ENCODE measurements at regions not wholly inside any gene's neighbourhood (a gene's known extent, or its start where the extent isn't known, plus 50 kb on each side); places are given as distances from the start of the nearest gene placed in this dataset.
A peak's percentile ranks its signal among the peaks of the same experiment; 100 is the strongest.
"Not testable (repeated sequence)": the region's sequence is repeated elsewhere in the genome, so short reads cannot be mapped to it uniquely, and the experiment has no call there.

- not testable (repeated sequence) for H4K91ac ChIP-seq (ENCODE audit: low read length); H3K79me1 ChIP-seq (replicated peaks; ENCODE audit: low read length, poor library complexity, severe bottlenecking); H3K23ac ChIP-seq (ENCODE audit: low read length in 2 of 2); H2BK5ac ChIP-seq (ENCODE audit: low read depth, low read length, poor library complexity, severe bottlenecking); H2AK5ac ChIP-seq (ENCODE audit: low read length, severe bottlenecking); H3K27me3 ChIP-seq (ENCODE audit: control insufficient read depth in 1 of 2, insufficient read depth in 1 of 2, low read length in 2 of 2); H2BK120ac ChIP-seq (ENCODE audit: low read depth, low read length); H3K9me3 ChIP-seq (ENCODE audit: control insufficient read depth, low read length); H3K9ac ChIP-seq (ENCODE audit: low read length); H3K4ac ChIP-seq (ENCODE audit: low read depth in 1 of 2, low read length in 2 of 2); H2AFZ ChIP-seq (ENCODE audit: low read depth, low read length); H2BK12ac ChIP-seq (ENCODE audit: low read length in 2 of 2); H3K36me3 ChIP-seq (ENCODE audit: control insufficient read depth in 1 of 2, insufficient read depth in 2 of 2, low read depth in 1 of 2, low read length in 2 of 2); H4K8ac ChIP-seq (ENCODE audit: low read length); H3K4me1 ChIP-seq (ENCODE audit: control insufficient read depth, insufficient read depth, low read depth, low read length); H2BK15ac ChIP-seq (ENCODE audit: low read depth, poor library complexity, severe bottlenecking); H3K4me2 ChIP-seq (ENCODE audit: low read length, poor library complexity, severe bottlenecking); H3K14ac ChIP-seq (ENCODE audit: low read length in 2 of 2); H3K18ac ChIP-seq (ENCODE audit: low read depth in 1 of 2, low read length in 2 of 2); H3K4me3 ChIP-seq (ENCODE audit: insufficient read depth in 1 of 2, low read depth in 1 of 2, low read length in 2 of 2)
- 25% methylated on average over 3 of the region's 6 CpGs for WGBS
- peak; percentile 19 for DNase-seq
- peak overlapping the region; percentile 60 for H3K27ac ChIP-seq (ENCODE audit: low read length, poor library complexity, severe bottlenecking)
Observed at GRCh38 chrX:7988013-7988759, 61.0 kb upstream of the PNPLA4 start.

GRCh38 chrX:7987160-7988012, 60.2 kb upstream of the PNPLA4 start:
- peak overlapping the region; percentile 54 for H3K27ac ChIP-seq (ENCODE audit: low read length, poor library complexity, severe bottlenecking)
- H4K91ac ChIP-seq (ENCODE audit: low read length) = no peak overlapping the region
- H3K14ac ChIP-seq (ENCODE audit: low read length in 2 of 2) = no peak overlapping the region
- no peak overlapping the region for H2BK120ac ChIP-seq (ENCODE audit: low read depth, low read length)
- H4K8ac ChIP-seq (ENCODE audit: low read length) = no peak overlapping the region
- no peak overlapping the region for H2AFZ ChIP-seq (ENCODE audit: low read depth, low read length)
- H3K4me1 ChIP-seq (ENCODE audit: control insufficient read depth, insufficient read depth, low read depth, low read length) = no peaks in the 10 kb centered on the region
- no CpG with 5 or more reads among the region's 6 CpGs for WGBS
- H2BK15ac ChIP-seq (ENCODE audit: low read depth, poor library complexity, severe bottlenecking) = no peak overlapping the region
- H3K36me3 ChIP-seq (ENCODE audit: control insufficient read depth in 1 of 2, insufficient read depth in 2 of 2, low read depth in 1 of 2, low read length in 2 of 2) = no peaks in the 10 kb centered on the region
- no peaks in the 10 kb centered on the region for H3K79me1 ChIP-seq (replicated peaks; ENCODE audit: low read length, poor library complexity, severe bottlenecking)
- no peak overlapping the region for H3K23ac ChIP-seq (ENCODE audit: low read length in 2 of 2)
- no peak overlapping the region for H3K9ac ChIP-seq (ENCODE audit: low read length)
- no peak overlapping the region for H3K4me2 ChIP-seq (ENCODE audit: low read length, poor library complexity, severe bottlenecking)
- H2AK5ac ChIP-seq (ENCODE audit: low read length, severe bottlenecking) = no peak overlapping the region
- no peak overlapping the region for H3K18ac ChIP-seq (ENCODE audit: low read depth in 1 of 2, low read length in 2 of 2)
- DNase-seq = peak; percentile 6
- H2BK5ac ChIP-seq (ENCODE audit: low read depth, low read length, poor library complexity, severe bottlenecking) = no peak overlapping the region
- H3K4ac ChIP-seq (ENCODE audit: low read depth in 1 of 2, low read length in 2 of 2) = no peak overlapping the region
- no peaks in the 10 kb centered on the region for H3K9me3 ChIP-seq (ENCODE audit: control insufficient read depth, low read length)
- H2BK12ac ChIP-seq (ENCODE audit: low read length in 2 of 2) = no peak overlapping the region
- H3K4me3 ChIP-seq (ENCODE audit: insufficient read depth in 1 of 2, low read depth in 1 of 2, low read length in 2 of 2) = no peak overlapping the region
- H3K27me3 ChIP-seq (ENCODE audit: control insufficient read depth in 1 of 2, insufficient read depth in 1 of 2, low read length in 2 of 2) = no peaks in the 10 kb centered on the region

- H3K4me1 ChIP-seq (ENCODE audit: control insufficient read depth, insufficient read depth, low read depth, low read length); DNase-seq: not testable (repeated sequence)
- 100% methylated on average over 4 of the region's 9 CpGs for WGBS
Observed at GRCh38 chrX:7986738-7987137, 59.5 kb upstream of the PNPLA4 start.

GRCh38 chrX:7985568-7985967, 58.4 kb upstream of the PNPLA4 start:
- H3K9me3 ChIP-seq (ENCODE audit: control insufficient read depth, low read length) = no peaks in the 10 kb centered on the region
- no peak overlapping the region for H2BK12ac ChIP-seq (ENCODE audit: low read length in 2 of 2)
- no peaks in the 10 kb centered on the region for H3K36me3 ChIP-seq (ENCODE audit: control insufficient read depth in 1 of 2, insufficient read depth in 2 of 2, low read depth in 1 of 2, low read length in 2 of 2)
- H3K23ac ChIP-seq (ENCODE audit: low read length in 2 of 2) = no peak overlapping the region
- H2BK120ac ChIP-seq (ENCODE audit: low read depth, low read length) = no peak overlapping the region
- no peak overlapping the region for H2AFZ ChIP-seq (ENCODE audit: low read depth, low read length)
- H3K4me2 ChIP-seq (ENCODE audit: low read length, poor library complexity, severe bottlenecking) = no peak overlapping the region
- H3K4me3 ChIP-seq (ENCODE audit: insufficient read depth in 1 of 2, low read depth in 1 of 2, low read length in 2 of 2) = no peak overlapping the region
- no peak overlapping the region for H2BK15ac ChIP-seq (ENCODE audit: low read depth, poor library complexity, severe bottlenecking)
- no peaks in the 10 kb centered on the region for H3K4me1 ChIP-seq (ENCODE audit: control insufficient read depth, insufficient read depth, low read depth, low read length)
- H3K18ac ChIP-seq (ENCODE audit: low read depth in 1 of 2, low read length in 2 of 2) = no peak overlapping the region
- DNase-seq = no peak
- H2BK5ac ChIP-seq (ENCODE audit: low read depth, low read length, poor library complexity, severe bottlenecking) = no peak overlapping the region
- H4K91ac ChIP-seq (ENCODE audit: low read length) = no peak overlapping the region
- H4K8ac ChIP-seq (ENCODE audit: low read length) = no peak overlapping the region
- no peak overlapping the region for H3K9ac ChIP-seq (ENCODE audit: low read length)
- no peaks in the 10 kb centered on the region for H3K27me3 ChIP-seq (ENCODE audit: control insufficient read depth in 1 of 2, insufficient read depth in 1 of 2, low read length in 2 of 2)
- no peak overlapping the region for H3K14ac ChIP-seq (ENCODE audit: low read length in 2 of 2)
- no peak overlapping the region for H3K4ac ChIP-seq (ENCODE audit: low read depth in 1 of 2, low read length in 2 of 2)
- H2AK5ac ChIP-seq (ENCODE audit: low read length, severe bottlenecking) = no peak overlapping the region
- no peaks in the 10 kb centered on the region for H3K79me1 ChIP-seq (replicated peaks; ENCODE audit: low read length, poor library complexity, severe bottlenecking)
- H3K27ac ChIP-seq (ENCODE audit: low read length, poor library complexity, severe bottlenecking) = no peak overlapping the region

More at GRCh38 chrX:7986738-7987137, 59.5 kb upstream of the PNPLA4 start:
- not testable (repeated sequence) for H3K36me3 ChIP-seq (ENCODE audit: control insufficient read depth in 1 of 2, insufficient read depth in 2 of 2, low read depth in 1 of 2, low read length in 2 of 2); H3K27me3 ChIP-seq (ENCODE audit: control insufficient read depth in 1 of 2, insufficient read depth in 1 of 2, low read length in 2 of 2); H3K4ac ChIP-seq (ENCODE audit: low read depth in 1 of 2, low read length in 2 of 2); H3K79me1 ChIP-seq (replicated peaks; ENCODE audit: low read length, poor library complexity, severe bottlenecking); H2AFZ ChIP-seq (ENCODE audit: low read depth, low read length); H3K4me3 ChIP-seq (ENCODE audit: insufficient read depth in 1 of 2, low read depth in 1 of 2, low read length in 2 of 2); H3K27ac ChIP-seq (ENCODE audit: low read length, poor library complexity, severe bottlenecking); H3K9me3 ChIP-seq (ENCODE audit: control insufficient read depth, low read length); H2BK15ac ChIP-seq (ENCODE audit: low read depth, poor library complexity, severe bottlenecking); H2BK12ac ChIP-seq (ENCODE audit: low read length in 2 of 2); H3K9ac ChIP-seq (ENCODE audit: low read length); H2AK5ac ChIP-seq (ENCODE audit: low read length, severe bottlenecking); H4K91ac ChIP-seq (ENCODE audit: low read length); H2BK120ac ChIP-seq (ENCODE audit: low read depth, low read length); H3K4me2 ChIP-seq (ENCODE audit: low read length, poor library complexity, severe bottlenecking); H4K8ac ChIP-seq (ENCODE audit: low read length); H2BK5ac ChIP-seq (ENCODE audit: low read depth, low read length, poor library complexity, severe bottlenecking); H3K18ac ChIP-seq (ENCODE audit: low read depth in 1 of 2, low read length in 2 of 2); H3K23ac ChIP-seq (ENCODE audit: low read length in 2 of 2); H3K14ac ChIP-seq (ENCODE audit: low read length in 2 of 2)

All from mesenchymal stem cell (in vitro differentiated cells and primary cell).